GM18909 (cell line): ENCODE measurements at regions not wholly inside any gene's neighbourhood (a gene's known extent, or its start where the extent isn't known, plus 50 kb on each side); places are given as distances from the start of the nearest gene placed in this dataset.
"Not testable (repeated sequence)": the region's sequence is repeated elsewhere in the genome, so short reads cannot be mapped to it uniquely, and the experiment has no call there.

ENCODE experiments used
- ATAC-seq: cut with Tn5 transposase; IDR thresholded peaks from one replicate; pipeline ENCODE4 v1.9.1; 2021; ENCODE audit warnings: mild to moderate bottlenecking; ENCODE audit not compliant: unreplicated experiment, poor library complexity

GRCh38 chr2:176976736-176977685 is 235.6 kb upstream of the HNRNPA3 start:
- no peak for ATAC-seq

- no peak for ATAC-seq
Observed at GRCh38 chr2:176978921-176979320, 233.7 kb upstream of the HNRNPA3 start.

GRCh38 chr2:176979981-176980710 is 232.4 kb upstream of the HNRNPA3 start:
- ATAC-seq = no peak

- no peak for ATAC-seq
Observed at GRCh38 chr2:176984987-176985386, 227.6 kb upstream of the HNRNPA3 start.

GRCh38 chr2:176985871-176986270 is 226.7 kb upstream of the HNRNPA3 start:
- no peak for ATAC-seq

- no peak for ATAC-seq
Observed at GRCh38 chr2:176986487-176986886, 226.1 kb upstream of the HNRNPA3 start.

- ATAC-seq = no peak
Observed at GRCh38 chr2:176991411-176991810, 221.2 kb upstream of the HNRNPA3 start.

DNA sequence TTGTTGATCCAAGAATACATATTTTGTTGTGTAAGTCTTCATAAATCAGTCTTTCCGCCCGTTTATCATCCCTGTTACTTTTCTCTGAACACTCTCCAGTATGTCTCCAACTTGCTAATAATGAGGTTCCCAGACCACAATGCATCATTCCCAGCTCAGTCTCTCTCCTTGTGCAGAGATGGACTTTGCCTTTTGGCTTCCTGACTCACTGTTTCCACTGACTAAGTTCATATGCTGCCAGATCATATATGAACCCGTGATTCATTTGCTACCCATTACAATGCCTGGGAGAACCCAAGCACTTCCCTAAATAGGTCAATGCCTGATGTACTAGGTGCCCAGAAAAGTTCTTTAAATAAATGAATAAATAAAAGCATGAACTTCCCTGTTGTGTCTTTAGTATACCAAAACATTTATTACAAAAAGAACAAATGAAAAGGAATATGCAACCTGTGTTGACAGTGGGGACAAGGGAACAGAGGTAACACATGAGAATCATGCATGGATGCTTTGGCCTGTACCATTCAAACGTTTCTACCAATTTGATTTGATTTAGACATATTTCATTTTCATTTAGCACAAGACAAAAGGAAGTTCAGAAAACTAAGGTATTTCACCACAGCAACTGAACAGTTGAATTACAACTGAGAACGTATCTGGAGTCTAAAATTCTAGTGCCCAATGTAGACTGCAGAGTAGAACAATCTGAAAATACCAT is 215.4 kb upstream of the HNRNPA3 start:
- ATAC-seq = peak; percentile 56

DNA sequence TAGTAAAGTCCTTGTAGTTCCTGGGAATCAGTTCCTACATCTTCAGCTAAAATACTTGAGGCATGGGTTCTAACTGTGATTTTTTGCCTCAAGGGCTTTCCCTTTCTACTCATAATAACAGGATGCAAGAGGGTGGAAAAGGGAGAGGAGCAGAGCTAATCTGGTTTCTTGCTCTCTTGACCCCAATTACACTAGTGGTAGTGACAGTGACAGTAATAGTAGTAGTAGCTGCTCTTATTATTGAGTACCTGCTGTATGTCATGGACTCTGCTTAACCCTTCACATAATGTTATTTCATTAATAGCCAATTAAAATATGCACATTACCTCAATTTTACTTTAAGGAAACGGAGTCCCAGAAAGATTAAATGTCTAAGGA is 214.8 kb upstream of the HNRNPA3 start:
- no peak for ATAC-seq

GRCh38 chr2:176999301-176999700 is 213.3 kb upstream of the HNRNPA3 start:
- peak; percentile 57 for ATAC-seq

GRCh38 chr2:177000061-177000714 is 212.4 kb upstream of the HNRNPA3 start:
- ATAC-seq = no peak

DNA sequence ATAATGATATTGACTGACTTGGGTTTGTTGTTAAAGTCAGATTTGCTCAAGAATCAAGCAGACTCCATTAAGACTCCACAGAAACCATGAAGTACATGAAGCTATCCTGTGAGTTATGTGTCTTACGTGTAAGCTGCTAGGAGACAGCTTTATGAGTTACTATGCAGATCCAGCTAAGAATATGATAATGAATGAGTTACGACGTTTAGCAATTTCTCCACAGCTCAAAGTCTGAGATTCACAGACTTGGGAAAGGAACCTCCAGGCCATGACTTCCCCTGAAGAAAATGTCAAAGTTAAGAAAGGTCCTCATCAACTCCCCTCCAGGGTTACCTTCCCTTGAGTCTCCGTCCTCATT is 211.9 kb upstream of the HNRNPA3 start:
- ATAC-seq = no peak

- ATAC-seq = no peak
Observed at GRCh38 chr2:177001334-177001733, 211.3 kb upstream of the HNRNPA3 start.

- no peak for ATAC-seq
Observed at GRCh38 chr2:177002983-177003382, 209.6 kb upstream of the HNRNPA3 start.

GRCh38 chr2:177007726-177008125 is 204.9 kb upstream of the HNRNPA3 start:
- ATAC-seq = not testable (repeated sequence)

DNA sequence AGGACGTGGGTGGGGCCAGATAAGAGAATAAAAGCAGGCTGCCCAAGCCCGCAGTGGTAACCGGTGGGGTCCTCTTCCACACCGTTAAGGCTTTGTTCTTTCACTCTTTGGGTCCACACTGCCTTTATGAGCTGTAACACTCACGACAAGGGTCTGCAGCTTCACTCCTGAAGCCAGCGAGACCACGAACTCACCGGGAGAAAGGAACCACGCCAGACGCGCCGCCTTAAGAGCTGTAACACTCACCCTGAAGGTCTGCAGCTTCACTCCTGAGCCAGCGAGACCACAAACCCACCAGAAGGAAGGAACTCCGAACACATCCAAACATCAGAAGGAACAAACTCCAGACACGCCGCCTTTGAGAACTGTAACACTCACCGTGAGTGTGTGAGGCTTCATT is 203.9 kb upstream of the HNRNPA3 start:
- not testable (repeated sequence) for ATAC-seq

DNA sequence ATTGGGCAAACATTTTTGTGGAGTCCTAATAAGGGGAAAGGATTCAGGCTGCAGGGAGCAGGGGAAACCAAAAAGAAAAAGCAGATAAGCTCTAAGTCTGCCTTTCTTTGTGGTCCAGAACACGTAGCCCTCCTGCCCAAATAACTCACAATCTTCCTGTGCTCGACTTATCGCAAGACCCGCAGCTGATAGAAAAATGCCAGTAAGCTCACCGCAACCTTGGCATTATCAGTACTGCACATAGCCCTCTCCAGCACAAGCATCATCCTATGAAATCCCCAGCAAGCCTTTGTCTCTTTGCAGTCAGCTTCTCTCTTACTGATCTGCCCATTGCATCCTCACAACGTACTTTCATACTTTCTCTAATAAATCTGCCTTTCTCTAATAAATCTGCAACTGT is 202.4 kb upstream of the HNRNPA3 start:
- no peak for ATAC-seq

DNA sequence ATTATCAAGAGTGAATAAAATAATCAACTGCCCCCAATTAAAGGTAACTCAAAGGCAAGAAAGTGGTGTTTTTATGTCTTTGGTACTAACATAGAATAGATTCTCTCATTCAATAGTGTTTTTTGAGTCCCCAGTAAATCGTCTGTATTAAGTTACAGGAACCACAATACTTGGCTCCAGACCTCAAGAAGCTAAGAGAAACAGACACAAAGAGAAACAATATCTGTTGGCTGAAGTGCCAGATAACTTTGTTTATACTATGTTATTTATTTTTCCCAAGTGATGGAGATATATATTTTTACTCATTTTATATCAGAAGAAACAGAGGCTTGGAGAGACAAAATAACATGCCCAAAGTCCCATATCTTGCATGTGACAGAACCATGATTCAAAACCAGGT is 201.7 kb upstream of the HNRNPA3 start:
- ATAC-seq = no peak

DNA sequence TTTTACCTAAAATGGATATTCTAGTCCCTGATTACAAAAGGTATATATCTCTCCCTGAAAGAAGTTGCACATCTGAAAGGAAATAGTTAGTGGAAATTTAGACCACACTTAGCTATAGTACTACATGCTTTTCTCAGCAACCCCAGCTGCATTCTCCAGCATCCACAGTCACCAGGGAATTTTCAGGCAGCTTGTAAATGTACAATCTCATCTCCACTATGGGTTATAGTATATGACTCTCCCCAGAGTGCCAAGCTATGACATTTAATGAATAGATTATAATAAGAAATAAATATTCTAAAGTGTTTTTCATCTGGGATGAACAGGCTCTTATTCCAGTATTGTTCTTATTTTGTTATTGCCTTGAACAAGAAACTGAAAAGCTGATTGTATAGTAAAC is 197.6 kb upstream of the HNRNPA3 start:
- ATAC-seq = no peak

DNA sequence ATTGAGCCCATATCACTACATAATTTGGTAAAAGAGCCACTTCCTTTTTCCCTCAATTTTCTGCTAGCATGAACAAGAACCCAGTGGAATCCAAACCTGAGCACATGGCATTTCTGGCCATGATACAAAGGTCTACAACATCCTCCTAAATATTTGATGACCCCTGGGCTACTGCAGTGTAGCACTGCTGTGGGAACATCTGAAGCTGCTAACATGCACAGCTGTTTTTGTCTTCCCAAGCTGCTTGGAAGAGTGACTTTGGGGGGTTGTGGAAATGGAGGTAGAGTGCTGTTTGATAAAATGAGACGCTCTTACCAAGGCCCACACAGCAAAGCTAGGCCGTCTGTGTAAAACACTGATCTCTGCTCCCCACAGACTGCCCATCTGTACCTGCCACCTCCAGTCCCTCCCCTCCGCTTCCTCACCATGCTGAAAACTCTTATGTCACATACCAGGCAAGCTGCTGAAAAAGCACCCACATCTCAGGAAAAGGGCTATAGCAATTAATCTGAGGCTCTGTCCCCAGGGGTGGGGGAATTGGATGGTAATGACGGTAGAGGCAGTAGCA is 197.2 kb upstream of the HNRNPA3 start:
- ATAC-seq = no peak
